ENCODE measurements at regions not wholly inside any gene's neighbourhood (a gene's known extent, or its start where the extent isn't known, plus 50 kb on each side); places are given as distances from the start of the nearest gene placed in this dataset.

GRCh38 chr7:110264288-110264687 lies 826.6 kb upstream of the LRRN3 start:
- FAIRE-seq, result no peak
- no peak for DNase-seq (ENCODE audit: insufficient read length, low spot score)
- TF ChIP-seq SPI1 (IDR thresholded peaks at IDR 0.05; ENCODE audit: low read depth, low read length) (no peak), POLR2A (IDR thresholded peaks at IDR 0.05; ENCODE audit: low read depth, low read length) (no peak), POLR2AphosphoS5 (IDR thresholded peaks at IDR 0.05; ENCODE audit: low read depth, low read length) (no peak), TAF1 (IDR thresholded peaks at IDR 0.05; ENCODE audit: low read depth, low read length) (no peak), PAX5 (IDR thresholded peaks at IDR 0.05; ENCODE audit: insufficient read depth, low read length, severe bottlenecking) (no peak), POU2F2 (IDR thresholded peaks at IDR 0.05; ENCODE audit: low read depth, low read length) (no peak)

GRCh38 chr7:110281362-110281761 lies 809.6 kb upstream of the LRRN3 start:
- no peak for DNase-seq (ENCODE audit: insufficient read length, low spot score)
- FAIRE-seq, result no peak
- TF ChIP-seq POU2F2 (IDR thresholded peaks at IDR 0.05; ENCODE audit: low read depth, low read length) (no peak), POLR2AphosphoS5 (IDR thresholded peaks at IDR 0.05; ENCODE audit: low read depth, low read length) (no peak), POLR2A (IDR thresholded peaks at IDR 0.05; ENCODE audit: low read depth, low read length) (no peak), SPI1 (IDR thresholded peaks at IDR 0.05; ENCODE audit: low read depth, low read length) (no peak), PAX5 (IDR thresholded peaks at IDR 0.05; ENCODE audit: insufficient read depth, low read length, severe bottlenecking) (no peak), TAF1 (IDR thresholded peaks at IDR 0.05; ENCODE audit: low read depth, low read length) (no peak)

- TF ChIP-seq PAX5 (IDR thresholded peaks at IDR 0.05; ENCODE audit: insufficient read depth, low read length, severe bottlenecking) (no peak), TAF1 (IDR thresholded peaks at IDR 0.05; ENCODE audit: low read depth, low read length) (no peak), POLR2A (IDR thresholded peaks at IDR 0.05; ENCODE audit: low read depth, low read length) (no peak), POLR2AphosphoS5 (IDR thresholded peaks at IDR 0.05; ENCODE audit: low read depth, low read length) (no peak)
- FAIRE-seq (no peak), DNase-seq (ENCODE audit: insufficient read length, low spot score) (no peak)
These were observed 807.9 kb upstream of the LRRN3 start for GRCh38 chr7:110283056-110283455.

- FAIRE-seq, result no peak
- TF ChIP-seq TAF1 (IDR thresholded peaks at IDR 0.05; ENCODE audit: low read depth, low read length) (no peak), POLR2AphosphoS5 (IDR thresholded peaks at IDR 0.05; ENCODE audit: low read depth, low read length) (no peak), POLR2A (IDR thresholded peaks at IDR 0.05; ENCODE audit: low read depth, low read length) (no peak), SPI1 (IDR thresholded peaks at IDR 0.05; ENCODE audit: low read depth, low read length) (no peak), POU2F2 (IDR thresholded peaks at IDR 0.05; ENCODE audit: low read depth, low read length) (no peak), PAX5 (IDR thresholded peaks at IDR 0.05; ENCODE audit: insufficient read depth, low read length, severe bottlenecking) (no peak)
- DNase-seq (ENCODE audit: insufficient read length, low spot score), result no peak
These were observed 799.5 kb upstream of the LRRN3 start for GRCh38 chr7:110291430-110291829.

DNA sequence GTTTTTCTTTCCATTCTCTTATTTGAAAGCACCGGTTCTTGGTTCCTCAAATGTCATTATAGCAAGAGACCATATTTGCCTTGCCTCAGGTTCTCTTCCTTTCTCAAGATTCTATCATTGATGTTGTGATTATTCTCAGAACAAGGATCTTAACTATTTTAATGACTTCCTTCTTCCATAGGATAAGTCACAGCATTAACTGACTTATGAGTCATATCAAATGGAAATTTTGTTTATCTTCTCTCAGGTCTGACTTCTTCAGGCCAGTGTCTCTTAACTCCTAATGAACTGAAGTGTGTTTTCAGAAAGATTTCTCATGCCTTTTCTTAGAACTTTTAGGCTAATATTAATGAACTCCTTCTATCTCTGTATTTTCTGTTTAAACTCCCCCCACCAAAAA lies 794.6 kb upstream of the LRRN3 start:
- DNase-seq (ENCODE audit: insufficient read length, low spot score) (no peak), FAIRE-seq (no peak)
- no peak for TF ChIP-seq SPI1 (IDR thresholded peaks at IDR 0.05; ENCODE audit: low read depth, low read length)
- no peak for TF ChIP-seq PAX5 (IDR thresholded peaks at IDR 0.05; ENCODE audit: insufficient read depth, low read length, severe bottlenecking)
- no peak for TF ChIP-seq POLR2AphosphoS5 (IDR thresholded peaks at IDR 0.05; ENCODE audit: low read depth, low read length)
- TF ChIP-seq POU2F2 (IDR thresholded peaks at IDR 0.05; ENCODE audit: low read depth, low read length), result no peak
- TF ChIP-seq POLR2A (IDR thresholded peaks at IDR 0.05; ENCODE audit: low read depth, low read length), result no peak
- no peak for TF ChIP-seq TAF1 (IDR thresholded peaks at IDR 0.05; ENCODE audit: low read depth, low read length)

DNA sequence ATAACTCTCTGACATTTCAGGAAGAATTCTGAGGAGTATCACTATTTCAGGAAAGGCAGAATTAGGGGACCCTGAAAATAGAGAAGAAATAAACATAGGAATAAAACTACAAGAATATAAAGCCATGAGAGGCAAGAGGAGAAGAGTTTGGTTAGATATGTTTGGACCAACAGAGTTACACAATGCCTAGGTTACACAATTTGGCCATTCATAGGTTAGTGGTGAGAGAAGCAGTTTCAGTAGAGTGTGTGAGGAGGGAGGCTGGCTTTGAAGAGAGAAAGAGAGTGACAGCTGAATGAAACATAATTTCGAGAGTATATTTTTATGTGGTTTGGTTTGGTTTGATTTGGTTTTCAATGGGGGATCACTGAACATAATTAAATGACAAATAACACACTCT lies 783.2 kb upstream of the LRRN3 start:
- TF ChIP-seq TAF1 (IDR thresholded peaks at IDR 0.05; ENCODE audit: low read depth, low read length), result no peak
- no peak for TF ChIP-seq SPI1 (IDR thresholded peaks at IDR 0.05; ENCODE audit: low read depth, low read length)
- TF ChIP-seq POU2F2 (IDR thresholded peaks at IDR 0.05; ENCODE audit: low read depth, low read length), result no peak
- TF ChIP-seq POLR2AphosphoS5 (IDR thresholded peaks at IDR 0.05; ENCODE audit: low read depth, low read length), result no peak
- no peak for TF ChIP-seq PAX5 (IDR thresholded peaks at IDR 0.05; ENCODE audit: insufficient read depth, low read length, severe bottlenecking)
- TF ChIP-seq POLR2A (IDR thresholded peaks at IDR 0.05; ENCODE audit: low read depth, low read length), result no peak
- FAIRE-seq (no peak), DNase-seq (ENCODE audit: insufficient read length, low spot score) (no peak)

- no peak for FAIRE-seq
These were observed 782.1 kb upstream of the LRRN3 start for GRCh38 chr7:110308791-110309190.

DNA sequence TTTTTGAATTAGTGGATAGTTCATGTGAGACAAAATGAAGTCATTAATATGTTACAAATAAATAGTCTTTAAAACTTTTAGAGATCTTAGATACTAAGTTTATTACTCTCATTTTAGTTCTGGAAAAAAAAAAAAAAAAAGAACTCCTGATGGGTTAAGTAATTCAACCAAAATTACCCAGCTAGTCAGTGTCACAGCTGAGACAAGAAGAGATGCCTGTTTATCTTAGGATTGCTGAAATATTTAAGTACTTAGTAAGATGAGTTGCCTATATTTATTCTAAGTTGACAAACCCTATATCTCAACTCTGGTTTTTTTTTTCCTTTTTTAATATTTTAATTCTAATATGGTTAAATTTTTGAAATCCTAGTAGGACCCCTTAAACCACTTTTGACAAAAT lies 781.0 kb upstream of the LRRN3 start:
- no peak for FAIRE-seq
- DNase-seq (ENCODE audit: insufficient read length, low spot score), result no peak
- TF ChIP-seq PAX5 (IDR thresholded peaks at IDR 0.05; ENCODE audit: insufficient read depth, low read length, severe bottlenecking), result no peak
- no peak for TF ChIP-seq POU2F2 (IDR thresholded peaks at IDR 0.05; ENCODE audit: low read depth, low read length)
- no peak for TF ChIP-seq SPI1 (IDR thresholded peaks at IDR 0.05; ENCODE audit: low read depth, low read length)
- TF ChIP-seq POLR2AphosphoS5 (IDR thresholded peaks at IDR 0.05; ENCODE audit: low read depth, low read length), result no peak
- no peak for TF ChIP-seq TAF1 (IDR thresholded peaks at IDR 0.05; ENCODE audit: low read depth, low read length)
- TF ChIP-seq POLR2A (IDR thresholded peaks at IDR 0.05; ENCODE audit: low read depth, low read length), result no peak

More at GRCh38 chr7:110308791-110309190, 782.1 kb upstream of the LRRN3 start:
- no peak for DNase-seq (ENCODE audit: insufficient read length, low spot score)
- TF ChIP-seq PAX5 (IDR thresholded peaks at IDR 0.05; ENCODE audit: insufficient read depth, low read length, severe bottlenecking) (no peak), POU2F2 (IDR thresholded peaks at IDR 0.05; ENCODE audit: low read depth, low read length) (no peak), TAF1 (IDR thresholded peaks at IDR 0.05; ENCODE audit: low read depth, low read length) (no peak), SPI1 (IDR thresholded peaks at IDR 0.05; ENCODE audit: low read depth, low read length) (no peak), POLR2A (IDR thresholded peaks at IDR 0.05; ENCODE audit: low read depth, low read length) (no peak), POLR2AphosphoS5 (IDR thresholded peaks at IDR 0.05; ENCODE audit: low read depth, low read length) (no peak)

DNA sequence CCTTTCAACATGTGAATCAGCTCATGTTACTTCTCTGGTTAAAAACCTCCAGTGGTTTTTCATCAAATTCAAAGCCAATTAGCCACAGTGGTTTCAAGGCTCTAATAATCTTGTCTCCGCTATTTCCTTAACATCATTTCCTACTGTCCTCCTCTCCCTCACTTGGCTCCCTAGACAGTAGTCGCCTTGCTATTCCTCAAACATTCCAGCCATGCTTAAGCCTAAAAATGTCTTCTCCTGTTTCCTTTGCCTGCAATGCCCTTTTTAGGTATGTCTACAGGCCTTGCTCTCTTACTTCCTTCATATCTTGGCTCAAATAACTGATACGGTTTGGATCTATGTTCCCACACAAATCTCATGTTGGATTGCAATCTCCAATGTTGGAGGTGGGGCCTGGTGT lies 779.4 kb upstream of the LRRN3 start:
- DNase-seq (ENCODE audit: insufficient read length, low spot score), result no peak
- TF ChIP-seq POU2F2 (IDR thresholded peaks at IDR 0.05; ENCODE audit: low read depth, low read length) (no peak), TAF1 (IDR thresholded peaks at IDR 0.05; ENCODE audit: low read depth, low read length) (no peak), SPI1 (IDR thresholded peaks at IDR 0.05; ENCODE audit: low read depth, low read length) (no peak), POLR2AphosphoS5 (IDR thresholded peaks at IDR 0.05; ENCODE audit: low read depth, low read length) (no peak), PAX5 (IDR thresholded peaks at IDR 0.05; ENCODE audit: insufficient read depth, low read length, severe bottlenecking) (no peak), POLR2A (IDR thresholded peaks at IDR 0.05; ENCODE audit: low read depth, low read length) (no peak)
- FAIRE-seq, result no peak

Data from GM12891 (cell line).